HCT116 (cell line): ENCODE measurements at regions not wholly inside any gene's neighbourhood (a gene's known extent, or its start where the extent isn't known, plus 50 kb on each side); places are given as distances from the start of the nearest gene placed in this dataset.

Source experiments
- ATAC-seq: fragments of 200-7000 bp; cut with Tn5 transposase; 2 replicates; pipeline ENCODE4 v1.9.1; 2020; ENCODE audit warnings: mild to moderate bottlenecking, moderate library complexity
- BruUV-seq: library from RNA; stranded (reverse); fragments of 400-500 nt; replicated peaks from 2 replicates; lab custom pipeline; 2021; lab: Mats Ljungman, UMichigan
- CTCF ChIA-PET: fragments of 300-600 bp; sonication (Branson Sonifier 250); formaldehyde crosslinking; loops from one replicate; lab custom pipeline; 2021; ENCODE audit warnings: antibody characterized with exemption; lab: Charles Lee
- POLR2A ChIA-PET: fragments of 300-600, 350-600 bp; sonication (Branson Sonifier 250); formaldehyde crosslinking; loops from one replicate; lab custom pipeline; 2021; ENCODE audit warnings: antibody characterized with exemption; lab: Charles Lee
- RAD21 ChIA-PET, 2 experiments: fragments of 300-600 bp; sonication (Branson Sonifier 250); formaldehyde crosslinking; loops; one replicate each; lab custom pipeline; 2023; ENCODE audit warnings: low total read pairs in 2 of 2; ENCODE audit not compliant: uncharacterized antibody in 2 of 2, unreplicated experiment in 2 of 2, low non-redundant PET in 1 of 2; lab: Charles Lee
- DNase-seq: peaks from one replicate; pipeline ENCODE4 v3.0.0-alpha.2; 2010; ENCODE audit warnings: low read depth, low spot score
- H2AFZ ChIP-seq: fragments of 200-600 bp; shearing (Covaris generic), sonication (generic); 2 replicates; pipeline ENCODE4 v1.6.1; 2017; ENCODE audit warnings: low read depth, mixed run types, mixed read lengths, antibody characterized with exemption, low read length; ENCODE audit not compliant: poor library complexity, severe bottlenecking
- H3K27ac ChIP-seq: 2 replicates; pipeline ENCODE4 v1.5.1; 2012; ENCODE audit warnings: low read depth, low read length
- H3K27me3 ChIP-seq: fragments of 200-600 bp; sonication (generic); 2 replicates; pipeline ENCODE4 v1.6.1; 2016; ENCODE audit warnings: mixed run types, low read length, mixed read lengths; ENCODE audit not compliant: insufficient read depth
- H3K36me3 ChIP-seq, 2 experiments: fragments of 200-500 bp in 1 of 2; fragments of 200-600 bp in 1 of 2; sonication (Bioruptor generic) in 1 of 2; sonication (generic) in 1 of 2; 2 replicates each; pipeline versions ENCODE4 v1.5.1 to v1.6.1; 2014 to 2016; ENCODE audit warnings: low read length in 2 of 2, inconsistent platforms in 1 of 2, mixed read lengths in 1 of 2, mixed run types in 1 of 2; ENCODE audit not compliant: insufficient read depth in 2 of 2, control insufficient read depth in 1 of 2
- H3K4me1 ChIP-seq, 2 experiments: fragments of 200-600 bp in 1 of 2; sonication (generic) in 1 of 2; 2 replicates each; pipeline versions ENCODE4 v1.5.1 to v1.6.1; 2012 to 2017; ENCODE audit warnings: low read length in 2 of 2, inconsistent platforms in 1 of 2, mild to moderate bottlenecking in 1 of 2, mixed read lengths in 1 of 2, mixed run types in 1 of 2, moderate library complexity in 1 of 2; ENCODE audit not compliant: insufficient read depth in 2 of 2, control insufficient read depth in 1 of 2
- H3K4me2 ChIP-seq: fragments of 200-600 bp; sonication (generic); 2 replicates; pipeline ENCODE4 v1.6.1; 2017; ENCODE audit warnings: mixed run types, low read length, mixed read lengths
- H3K4me3 ChIP-seq, 2 experiments: fragments of 200-600 bp in 1 of 2; sonication (generic) in 1 of 2; replicated peaks in 1 of 2; 2 replicates each; pipeline ENCODE4 v1.5.1; 2011 to 2016; ENCODE audit warnings: low read length in 2 of 2, control low read depth in 1 of 2, low read depth in 1 of 2, mild to moderate bottlenecking in 1 of 2, mixed read lengths in 1 of 2, mixed run types in 1 of 2
- H3K79me2 ChIP-seq: fragments of 200-600 bp; sonication (generic); 2 replicates; pipeline ENCODE4 v1.6.1; 2017; ENCODE audit warnings: mild to moderate bottlenecking, mixed run types, low read length, moderate library complexity, mixed read lengths; ENCODE audit not compliant: insufficient read depth
- H3K9ac ChIP-seq: fragments of 200-600 bp; sonication (generic); 2 replicates; pipeline ENCODE4 v1.6.1; 2016; ENCODE audit warnings: low read length, mixed read lengths
- H3K9me2 ChIP-seq: fragments of 200-600 bp; sonication (generic), shearing (Covaris generic); 2 replicates; pipeline ENCODE4 v1.6.1; 2017; ENCODE audit warnings: mixed run types, mild to moderate bottlenecking, moderate library complexity; ENCODE audit not compliant: insufficient read depth
- H3K9me3 ChIP-seq, 2 experiments: fragments of 200-500 bp in 1 of 2; fragments of 200-600 bp in 1 of 2; sonication (Bioruptor generic) in 1 of 2; sonication (generic) in 1 of 2; 2 replicates each; pipeline ENCODE4 v1.6.1; 2014 to 2017; ENCODE audit warnings: low read length in 2 of 2, mixed read lengths in 2 of 2, inconsistent platforms in 1 of 2, low read depth in 1 of 2, mild to moderate bottlenecking in 1 of 2, mixed run types in 1 of 2, moderate library complexity in 1 of 2; ENCODE audit not compliant: control insufficient read depth in 1 of 2, insufficient read depth in 1 of 2
- H4K20me1 ChIP-seq: fragments of 200-600 bp; sonication (generic), shearing (Covaris generic); 2 replicates; pipeline ENCODE4 v1.6.1; 2017; ENCODE audit warnings: mixed run types, mild to moderate bottlenecking, moderate library complexity; ENCODE audit not compliant: insufficient read depth
- CEBPB ChIP-seq: IDR thresholded peaks from 2 replicates; pipeline ENCODE4 v1.6.1; 2012; ENCODE audit warnings: low read depth
- EGR1 ChIP-seq: IDR thresholded peaks from 2 replicates; pipeline ENCODE4 v1.6.1; 2012; ENCODE audit warnings: low read depth
- EZH2 ChIP-seq: fragments of 200-600 bp; sonication (generic); IDR thresholded peaks from 2 replicates; pipeline ENCODE4 v1.6.1; 2017; ENCODE audit warnings: antibody characterized with exemption, mixed run types
- FOSL1 ChIP-seq: IDR thresholded peaks from 2 replicates; pipeline ENCODE4 v1.6.1; 2012; ENCODE audit warnings: low read depth
- SRF ChIP-seq: IDR thresholded peaks from 2 replicates; pipeline ENCODE4 v1.6.1; 2012; ENCODE audit warnings: low read depth
- TCF7L2 ChIP-seq: IDR thresholded peaks from 2 replicates; pipeline ENCODE4 v1.7.0; 2011; ENCODE audit warnings: borderline replicate concordance, inconsistent platforms; ENCODE audit not compliant: insufficient read depth, insufficient read length; ENCODE audit errors: extremely low read depth
- ZNF274 ChIP-seq: fragments of 200-500 bp; sonication (Bioruptor generic); IDR thresholded peaks from 2 replicates; pipeline ENCODE4 v1.6.1; 2014; ENCODE audit warnings: mild to moderate bottlenecking, low read depth, low read length, inconsistent platforms
- intact Hi-C: fragments of 100-400 bp; cut with micrococcal nuclease; formaldehyde crosslinking; loops from 2 replicates; pipeline ENCODE4 v1.10.0; 2022
- TF ChIP-seq, protein P1 (sequence below): IDR thresholded peaks from 2 replicates; pipeline ENCODE4 v1.6.1; 2011; ENCODE audit warnings: mild to moderate bottlenecking, low read length, moderate library complexity; ENCODE audit not compliant: insufficient replicate concordance; ENCODE audit errors: extremely low read depth
- TF ChIP-seq, protein P2 (sequence below): IDR thresholded peaks from 2 replicates; pipeline ENCODE4 v1.6.1; 2012
- TF ChIP-seq, protein P3 (sequence below): IDR thresholded peaks from 2 replicates; pipeline ENCODE4 v1.6.1; 2012

DNA sequence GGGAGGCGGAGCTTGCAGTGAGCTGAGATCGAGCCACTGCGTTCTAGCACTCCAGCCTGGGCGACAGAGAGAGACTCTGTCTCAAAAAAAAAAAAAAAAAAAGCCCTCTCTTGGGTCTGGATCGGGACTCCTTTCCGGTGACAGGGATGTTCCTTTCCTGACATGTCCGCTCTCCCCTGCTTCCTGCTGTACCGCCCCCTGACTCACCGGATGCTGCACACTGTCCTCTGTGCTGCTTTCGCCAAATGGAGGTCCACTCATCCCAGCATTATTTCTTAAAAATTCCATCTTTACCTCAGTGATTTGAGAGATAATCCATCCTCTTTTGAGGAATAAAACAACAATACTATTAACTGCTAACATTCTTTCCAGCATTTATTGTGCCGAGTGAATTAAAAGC is 113.8 kb upstream of the EEPD1 start:
- Histone ChIP-seq H3K9ac (no peak overlapping the region), H3K79me2 (no peaks in the 10 kb centered on the region), H3K27me3 (no peaks in the 10 kb centered on the region), H3K9me2 (no peaks in the 10 kb centered on the region), H3K4me2 (no peak overlapping the region), H3K36me3 (no peaks in the 10 kb centered on the region), H3K4me1 (no peaks in the 10 kb centered on the region), H4K20me1 (no peaks in the 10 kb centered on the region), H3K27ac (no peak overlapping the region), H3K4me3 (no peak overlapping the region), H2AFZ (no peak overlapping the region), H3K9me3 (no peaks in the 10 kb centered on the region)
- ATAC-seq (no peak), DNase-seq (no peak)
- no TSS peak for BruUV-seq
- intact Hi-C loops = no loop called here
- ChIA-PET POLR2A (no interaction called here), RAD21 (no interaction called here), CTCF (no interaction called here)
- TF ChIP-seq CEBPB (no peak), TCF7L2 (no peak), EGR1 (no peak), FOSL1 (no peak), SRF (no peak), EZH2 (no peak), ZNF274 (no peak)
- TF ChIP-seq, protein P1, sequence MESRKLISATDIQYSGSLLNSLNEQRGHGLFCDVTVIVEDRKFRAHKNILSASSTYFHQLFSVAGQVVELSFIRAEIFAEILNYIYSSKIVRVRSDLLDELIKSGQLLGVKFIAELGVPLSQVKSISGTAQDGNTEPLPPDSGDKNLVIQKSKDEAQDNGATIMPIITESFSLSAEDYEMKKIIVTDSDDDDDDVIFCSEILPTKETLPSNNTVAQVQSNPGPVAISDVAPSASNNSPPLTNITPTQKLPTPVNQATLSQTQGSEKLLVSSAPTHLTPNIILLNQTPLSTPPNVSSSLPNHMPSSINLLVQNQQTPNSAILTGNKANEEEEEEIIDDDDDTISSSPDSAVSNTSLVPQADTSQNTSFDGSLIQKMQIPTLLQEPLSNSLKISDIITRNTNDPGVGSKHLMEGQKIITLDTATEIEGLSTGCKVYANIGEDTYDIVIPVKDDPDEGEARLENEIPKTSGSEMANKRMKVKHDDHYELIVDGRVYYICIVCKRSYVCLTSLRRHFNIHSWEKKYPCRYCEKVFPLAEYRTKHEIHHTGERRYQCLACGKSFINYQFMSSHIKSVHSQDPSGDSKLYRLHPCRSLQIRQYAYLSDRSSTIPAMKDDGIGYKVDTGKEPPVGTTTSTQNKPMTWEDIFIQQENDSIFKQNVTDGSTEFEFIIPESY = no peak
- TF ChIP-seq, protein P2, sequence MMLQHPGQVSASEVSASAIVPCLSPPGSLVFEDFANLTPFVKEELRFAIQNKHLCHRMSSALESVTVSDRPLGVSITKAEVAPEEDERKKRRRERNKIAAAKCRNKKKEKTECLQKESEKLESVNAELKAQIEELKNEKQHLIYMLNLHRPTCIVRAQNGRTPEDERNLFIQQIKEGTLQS = no peak
- TF ChIP-seq, protein P3, sequence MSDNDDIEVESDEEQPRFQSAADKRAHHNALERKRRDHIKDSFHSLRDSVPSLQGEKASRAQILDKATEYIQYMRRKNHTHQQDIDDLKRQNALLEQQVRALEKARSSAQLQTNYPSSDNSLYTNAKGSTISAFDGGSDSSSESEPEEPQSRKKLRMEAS = no peak
